ENCODE measurements at regions not wholly inside any gene's neighbourhood (a gene's known extent, or its start where the extent isn't known, plus 50 kb on each side); places are given as distances from the start of the nearest gene placed in this dataset.

DNA sequence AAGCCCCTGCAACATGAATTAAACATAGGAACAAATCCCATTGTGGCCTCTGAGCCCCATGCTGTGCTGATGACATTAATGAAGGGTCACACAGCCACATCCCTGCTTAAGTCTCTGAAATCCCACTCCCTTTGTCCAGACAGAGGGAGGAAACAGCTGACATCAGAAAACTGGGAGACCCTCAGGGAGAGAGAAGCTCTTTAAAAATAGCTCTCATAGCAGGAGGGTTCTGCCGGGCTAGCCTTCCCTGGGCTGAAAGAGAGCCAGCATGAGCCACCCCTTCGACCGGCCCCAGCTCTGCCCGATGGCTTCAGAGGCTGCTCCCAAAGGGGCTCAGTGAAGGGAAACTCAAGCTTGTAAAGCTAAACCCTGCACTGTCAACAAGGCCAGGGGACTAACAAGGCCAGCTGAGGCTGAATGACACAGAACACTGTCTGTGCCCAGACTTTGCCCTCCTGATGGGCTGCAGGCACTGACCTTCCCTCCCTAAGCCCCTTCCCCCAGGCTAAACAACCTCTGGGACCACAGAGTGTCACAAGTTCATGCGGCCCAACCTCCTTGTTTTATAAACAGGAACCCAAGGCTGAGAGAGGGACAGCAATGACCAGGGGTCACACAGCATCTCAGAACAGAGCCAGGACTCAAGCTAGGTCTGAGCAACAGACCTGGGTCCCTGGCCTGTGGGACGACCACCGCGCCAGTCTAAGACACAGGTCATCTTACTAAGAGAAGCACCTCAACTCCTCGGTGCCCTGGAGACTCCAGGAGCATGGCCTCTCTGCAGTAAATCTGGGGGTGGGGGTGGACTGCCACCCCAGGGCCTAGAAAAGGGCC, 163.8 kb downstream of the CHST1 start:
- TF ChIP-seq, protein P1, sequence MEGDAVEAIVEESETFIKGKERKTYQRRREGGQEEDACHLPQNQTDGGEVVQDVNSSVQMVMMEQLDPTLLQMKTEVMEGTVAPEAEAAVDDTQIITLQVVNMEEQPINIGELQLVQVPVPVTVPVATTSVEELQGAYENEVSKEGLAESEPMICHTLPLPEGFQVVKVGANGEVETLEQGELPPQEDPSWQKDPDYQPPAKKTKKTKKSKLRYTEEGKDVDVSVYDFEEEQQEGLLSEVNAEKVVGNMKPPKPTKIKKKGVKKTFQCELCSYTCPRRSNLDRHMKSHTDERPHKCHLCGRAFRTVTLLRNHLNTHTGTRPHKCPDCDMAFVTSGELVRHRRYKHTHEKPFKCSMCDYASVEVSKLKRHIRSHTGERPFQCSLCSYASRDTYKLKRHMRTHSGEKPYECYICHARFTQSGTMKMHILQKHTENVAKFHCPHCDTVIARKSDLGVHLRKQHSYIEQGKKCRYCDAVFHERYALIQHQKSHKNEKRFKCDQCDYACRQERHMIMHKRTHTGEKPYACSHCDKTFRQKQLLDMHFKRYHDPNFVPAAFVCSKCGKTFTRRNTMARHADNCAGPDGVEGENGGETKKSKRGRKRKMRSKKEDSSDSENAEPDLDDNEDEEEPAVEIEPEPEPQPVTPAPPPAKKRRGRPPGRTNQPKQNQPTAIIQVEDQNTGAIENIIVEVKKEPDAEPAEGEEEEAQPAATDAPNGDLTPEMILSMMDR (IDR thresholded peaks at IDR 0.05 in 4 of 5, conservative IDR thresholded peaks at IDR 0.05 in 1 of 5), result no peak
- TF ChIP-seq POLR2A (IDR thresholded peaks at IDR 0.05), result no peak
